OCI-LY3 (cell line): ENCODE measurements at regions not wholly inside any gene's neighbourhood (a gene's known extent, or its start where the extent isn't known, plus 50 kb on each side); places are given as distances from the start of the nearest gene placed in this dataset.

Experiments used
- H2AFZ ChIP-seq: fragments of 200-600, 300-600 bp; shearing (Covaris generic); 2 replicates; pipeline ENCODE4 v1.6.0; 2014; ENCODE audit warnings: antibody characterized with exemption, low read depth, low read length
- H3K27ac ChIP-seq: fragments of 200-600, 300-600 bp; sonication (generic); 2 replicates; pipeline ENCODE4 v1.5.1; 2014; ENCODE audit warnings: mild to moderate bottlenecking, low read length, moderate library complexity, mixed read lengths
- H3K27me3 ChIP-seq: fragments of 200-600, 300-600 bp; sonication (generic); 2 replicates; pipeline ENCODE4 v1.6.1; 2014; ENCODE audit warnings: low read depth, low read length, mixed read lengths
- H3K36me3 ChIP-seq: fragments of 200-600, 300-600 bp; sonication (generic); replicated peaks from 2 replicates; pipeline ENCODE3; 2014; ENCODE audit warnings: low read depth, low read length, mixed read lengths
- H3K4me1 ChIP-seq: fragments of 300-600, 200-600 bp; sonication (generic); 2 replicates; pipeline ENCODE4 v1.6.1; 2014; ENCODE audit warnings: low read length, mixed read lengths
- H3K4me2 ChIP-seq: fragments of 200-600, 300-600 bp; sonication (generic); 2 replicates; pipeline ENCODE4 v1.6.1; 2014; ENCODE audit warnings: low read length, mixed read lengths
- H3K4me3 ChIP-seq: fragments of 300-600, 200-600 bp; sonication (generic); 2 replicates; pipeline ENCODE4 v1.5.1; 2014; ENCODE audit warnings: antibody characterized with exemption, mild to moderate bottlenecking, low read length, moderate library complexity
- H3K79me2 ChIP-seq: fragments of 300-600, 200-600 bp; shearing (Covaris generic); 2 replicates; pipeline ENCODE4 v1.6.1; 2014; ENCODE audit warnings: mild to moderate bottlenecking, low read length, mixed read lengths
- H3K9ac ChIP-seq: fragments of 300-600, 200-600 bp; shearing (Covaris generic); 2 replicates; pipeline ENCODE4 v1.6.0; 2014; ENCODE audit warnings: mild to moderate bottlenecking, low read length, moderate library complexity
- H3K9me3 ChIP-seq: fragments of 200-600, 300-600 bp; shearing (Covaris generic); 2 replicates; pipeline ENCODE4 v1.6.1; 2014; ENCODE audit warnings: low read length, mixed read lengths; ENCODE audit not compliant: insufficient read depth
- H4K20me1 ChIP-seq: fragments of 200-600, 300-600 bp; sonication (generic); 2 replicates; pipeline ENCODE4 v1.6.1; 2016; ENCODE audit warnings: low read length, mixed read lengths; ENCODE audit not compliant: insufficient read depth
- CTCF ChIP-seq: fragments of 200-600, 300-600 bp; sonication (generic); IDR thresholded peaks from 2 replicates; pipeline ENCODE4 v1.5.1; 2014; ENCODE audit warnings: antibody characterized with exemption, low read length, low read depth
- EZH2phosphoT487 ChIP-seq: fragments of 200-600 bp; shearing (Covaris generic); IDR thresholded peaks from 2 replicates; pipeline ENCODE4 v1.6.1; 2018; ENCODE audit warnings: antibody characterized with exemption, mixed run types, low read depth

- Histone ChIP-seq H3K9ac (no peak overlapping the region), H2AFZ (no peak overlapping the region), H3K4me2 (no peak overlapping the region), H3K79me2 (no peaks in the 10 kb centered on the region), H3K36me3 (peaks cover 7% of the 10 kb centered on the region), H3K9me3 (no peaks in the 10 kb centered on the region), H3K4me3 (no peak overlapping the region), H3K27me3 (no peaks in the 10 kb centered on the region), H3K27ac (no peak overlapping the region), H3K4me1 (peaks cover 7% of the 10 kb centered on the region; the same call in 1 of the 2 replicates), H4K20me1 (no peaks in the 10 kb centered on the region)
- TF ChIP-seq EZH2phosphoT487 (no peak), CTCF (no peak)
Measured at GRCh38 chr5:12113062-12113461, 208.8 kb upstream of the CTNND2 start.

- Histone ChIP-seq H4K20me1 (no peaks in the 10 kb centered on the region), H3K27ac (no peak overlapping the region), H3K9me3 (no peaks in the 10 kb centered on the region), H3K36me3 (peaks cover 7% of the 10 kb centered on the region), H3K27me3 (no peaks in the 10 kb centered on the region), H3K4me3 (no peak overlapping the region), H3K4me1 (peaks cover 7% of the 10 kb centered on the region; the same call in 1 of the 2 replicates), H3K79me2 (no peaks in the 10 kb centered on the region), H3K4me2 (no peak overlapping the region), H2AFZ (no peak overlapping the region), H3K9ac (no peak overlapping the region)
- no peak for TF ChIP-seq CTCF
- no peak for TF ChIP-seq EZH2phosphoT487
Measured at GRCh38 chr5:12111261-12111660, 207.0 kb upstream of the CTNND2 start.

GRCh38 chr5:12110629-12111028, 206.4 kb upstream of the CTNND2 start:
- H3K27me3 ChIP-seq = no peaks in the 10 kb centered on the region
- peaks cover 7% of the 10 kb centered on the region; the same call in 1 of the 2 replicates for H3K4me1 ChIP-seq
- H3K9me3 ChIP-seq = no peaks in the 10 kb centered on the region
- peak overlapping the region; percentile 64; the same call in 1 of the 2 replicates for H2AFZ ChIP-seq
- TF ChIP-seq EZH2phosphoT487 = no peak
- no peak for TF ChIP-seq CTCF
- no peak overlapping the region for H3K9ac ChIP-seq
- peaks cover 7% of the 10 kb centered on the region for H3K36me3 ChIP-seq
- no peaks in the 10 kb centered on the region for H4K20me1 ChIP-seq
- H3K27ac ChIP-seq = no peak overlapping the region
- H3K4me2 ChIP-seq = no peak overlapping the region; the same call in 1 of the 2 replicates
- H3K4me3 ChIP-seq = no peak overlapping the region
- no peaks in the 10 kb centered on the region for H3K79me2 ChIP-seq

- Histone ChIP-seq H3K9me3 (no peaks in the 10 kb centered on the region), H3K4me2 (no peak overlapping the region), H3K79me2 (no peaks in the 10 kb centered on the region), H4K20me1 (no peaks in the 10 kb centered on the region), H3K36me3 (peaks cover 7% of the 10 kb centered on the region), H3K4me1 (peaks cover 7% of the 10 kb centered on the region; the same call in 1 of the 2 replicates), H3K9ac (no peak overlapping the region), H3K4me3 (no peak overlapping the region), H3K27me3 (no peaks in the 10 kb centered on the region), H3K27ac (no peak overlapping the region), H2AFZ (no peak overlapping the region)
- TF ChIP-seq CTCF (no peak), EZH2phosphoT487 (no peak)
Measured at GRCh38 chr5:12109075-12109688, 204.9 kb upstream of the CTNND2 start.
